ENCODE measurements at regions not wholly inside any gene's neighbourhood (a gene's known extent, or its start where the extent isn't known, plus 50 kb on each side); places are given as distances from the start of the nearest gene placed in this dataset.

- no peak for TF ChIP-seq CTCF (conservative IDR thresholded peaks at IDR 0.05; ENCODE audit: low read depth in 2 of 2)
- no peak for TF ChIP-seq EZH2 (IDR thresholded peaks at IDR 0.05; ENCODE audit: low read depth, unreplicated experiment)
- no peak for TF ChIP-seq POLR2AphosphoS5 (IDR thresholded peaks at IDR 0.05; ENCODE audit: low read depth)
- no peak for TF ChIP-seq NANOG (IDR thresholded peaks at IDR 0.05; ENCODE audit: borderline replicate concordance)
- TF ChIP-seq EZH2phosphoT487 (IDR thresholded peaks at IDR 0.05; ENCODE audit: unreplicated experiment) = no peak
Measured at GRCh38 chr4:95651891-95652290, 103.1 kb upstream of the UNC5C start.
